ENCODE measurements at regions not wholly inside any gene's neighbourhood (a gene's known extent, or its start where the extent isn't known, plus 50 kb on each side); places are given as distances from the start of the nearest gene placed in this dataset.

DNA sequence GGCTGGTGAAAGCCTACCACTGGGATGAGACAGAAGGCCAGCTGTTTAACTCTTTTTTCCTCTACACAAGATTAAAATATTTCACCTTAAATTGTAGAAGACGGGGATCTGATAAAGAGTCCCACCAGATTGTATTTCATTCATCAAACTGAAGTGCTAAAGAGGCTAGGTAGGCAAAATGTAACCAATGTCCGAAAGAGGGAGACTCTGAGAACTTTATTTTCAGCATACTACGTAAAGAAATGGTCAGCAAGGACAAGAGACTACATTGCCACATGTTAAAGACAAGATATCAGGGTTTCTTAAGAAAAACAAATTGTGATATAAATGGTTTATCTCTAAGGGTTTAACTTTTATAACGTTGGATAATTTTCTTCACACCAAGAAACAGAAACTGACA is 71.6 kb upstream of the INPP4B start:
- TF ChIP-seq, protein P1, sequence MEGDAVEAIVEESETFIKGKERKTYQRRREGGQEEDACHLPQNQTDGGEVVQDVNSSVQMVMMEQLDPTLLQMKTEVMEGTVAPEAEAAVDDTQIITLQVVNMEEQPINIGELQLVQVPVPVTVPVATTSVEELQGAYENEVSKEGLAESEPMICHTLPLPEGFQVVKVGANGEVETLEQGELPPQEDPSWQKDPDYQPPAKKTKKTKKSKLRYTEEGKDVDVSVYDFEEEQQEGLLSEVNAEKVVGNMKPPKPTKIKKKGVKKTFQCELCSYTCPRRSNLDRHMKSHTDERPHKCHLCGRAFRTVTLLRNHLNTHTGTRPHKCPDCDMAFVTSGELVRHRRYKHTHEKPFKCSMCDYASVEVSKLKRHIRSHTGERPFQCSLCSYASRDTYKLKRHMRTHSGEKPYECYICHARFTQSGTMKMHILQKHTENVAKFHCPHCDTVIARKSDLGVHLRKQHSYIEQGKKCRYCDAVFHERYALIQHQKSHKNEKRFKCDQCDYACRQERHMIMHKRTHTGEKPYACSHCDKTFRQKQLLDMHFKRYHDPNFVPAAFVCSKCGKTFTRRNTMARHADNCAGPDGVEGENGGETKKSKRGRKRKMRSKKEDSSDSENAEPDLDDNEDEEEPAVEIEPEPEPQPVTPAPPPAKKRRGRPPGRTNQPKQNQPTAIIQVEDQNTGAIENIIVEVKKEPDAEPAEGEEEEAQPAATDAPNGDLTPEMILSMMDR (IDR thresholded peaks at IDR 0.05) = no peak
- no peak for TF ChIP-seq POLR2A (IDR thresholded peaks at IDR 0.05)
